SU-DHL-6 (cell line): ENCODE measurements at regions not wholly inside any gene's neighbourhood (a gene's known extent, or its start where the extent isn't known, plus 50 kb on each side); places are given as distances from the start of the nearest gene placed in this dataset.

Experiments
- EZH2phosphoT487 ChIP-seq: fragments of 200-600 bp; sonication (generic), shearing (Covaris generic); conservative IDR thresholded peaks from 2 replicates; pipeline ENCODE4 v1.6.1; 2018; ENCODE audit warnings: mild to moderate bottlenecking, antibody characterized with exemption, low read length, moderate library complexity, mixed read lengths
- TF ChIP-seq, protein P1 (sequence below): fragments of 200-600 bp; sonication (generic); IDR thresholded peaks from one replicate; pipeline ENCODE4 v1.5.1; 2017; ENCODE audit warnings: antibody characterized with exemption, mild to moderate bottlenecking, low read length, moderate library complexity; ENCODE audit not compliant: insufficient read depth, poor library complexity, severe bottlenecking

DNA sequence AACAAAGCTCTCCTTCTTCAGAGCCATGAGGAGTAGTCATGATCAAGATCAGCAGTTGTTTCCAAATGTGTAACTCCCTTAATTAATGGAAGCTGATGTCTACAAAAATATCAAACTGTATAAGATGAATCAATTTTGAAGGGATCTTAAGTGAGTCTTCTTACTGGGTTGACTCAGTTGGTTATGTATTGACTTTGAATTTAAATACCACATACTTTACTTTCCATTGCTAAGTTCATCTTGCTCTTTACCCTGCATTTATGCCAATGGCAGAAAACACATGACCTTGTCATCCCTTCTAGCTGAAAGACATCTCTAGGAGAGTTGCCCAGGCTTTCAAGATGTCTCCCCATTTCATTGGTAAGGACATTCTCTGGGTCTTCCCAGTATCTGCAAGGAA lies 123.2 kb upstream of the STMND1 start:
- TF ChIP-seq, protein P1, sequence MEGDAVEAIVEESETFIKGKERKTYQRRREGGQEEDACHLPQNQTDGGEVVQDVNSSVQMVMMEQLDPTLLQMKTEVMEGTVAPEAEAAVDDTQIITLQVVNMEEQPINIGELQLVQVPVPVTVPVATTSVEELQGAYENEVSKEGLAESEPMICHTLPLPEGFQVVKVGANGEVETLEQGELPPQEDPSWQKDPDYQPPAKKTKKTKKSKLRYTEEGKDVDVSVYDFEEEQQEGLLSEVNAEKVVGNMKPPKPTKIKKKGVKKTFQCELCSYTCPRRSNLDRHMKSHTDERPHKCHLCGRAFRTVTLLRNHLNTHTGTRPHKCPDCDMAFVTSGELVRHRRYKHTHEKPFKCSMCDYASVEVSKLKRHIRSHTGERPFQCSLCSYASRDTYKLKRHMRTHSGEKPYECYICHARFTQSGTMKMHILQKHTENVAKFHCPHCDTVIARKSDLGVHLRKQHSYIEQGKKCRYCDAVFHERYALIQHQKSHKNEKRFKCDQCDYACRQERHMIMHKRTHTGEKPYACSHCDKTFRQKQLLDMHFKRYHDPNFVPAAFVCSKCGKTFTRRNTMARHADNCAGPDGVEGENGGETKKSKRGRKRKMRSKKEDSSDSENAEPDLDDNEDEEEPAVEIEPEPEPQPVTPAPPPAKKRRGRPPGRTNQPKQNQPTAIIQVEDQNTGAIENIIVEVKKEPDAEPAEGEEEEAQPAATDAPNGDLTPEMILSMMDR: no peak
- no peak for TF ChIP-seq EZH2phosphoT487
